ENCODE measurements at regions not wholly inside any gene's neighbourhood (a gene's known extent, or its start where the extent isn't known, plus 50 kb on each side); places are given as distances from the start of the nearest gene placed in this dataset.

DNA sequence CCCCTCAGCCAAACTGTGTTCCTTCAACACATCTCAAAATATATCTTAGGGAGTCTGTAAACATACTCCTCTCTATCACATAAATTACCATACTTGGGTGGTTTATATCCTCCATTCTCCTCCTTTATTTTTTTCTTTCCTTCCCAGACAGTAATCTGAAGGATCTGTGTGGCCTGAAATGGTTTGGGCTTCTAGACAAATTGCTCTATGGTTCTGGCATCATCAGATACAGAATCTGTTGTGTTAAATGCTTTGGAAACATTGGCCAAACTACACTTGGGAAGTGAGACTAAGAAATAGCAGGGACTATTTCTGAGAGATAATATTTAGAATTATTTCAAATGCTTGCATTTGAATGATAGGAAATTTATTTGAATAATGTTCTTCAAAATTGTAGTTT lies 353.0 kb upstream of the KCND2 start:
- Histone ChIP-seq H3F3A (ENCODE audit: insufficient read depth) (no peaks in the 10 kb centered on the region), H3K9me2 (replicated peaks; ENCODE audit: insufficient read depth, low read length) (no peaks in the 10 kb centered on the region), H3K4me3 (ENCODE audit: insufficient read depth, low read length, poor library complexity, severe bottlenecking) (no peak overlapping the region), H3K36me3 (ENCODE audit: low read length) (no peaks in the 10 kb centered on the region), H3K27ac (ENCODE audit: low read depth, low read length) (no peak overlapping the region), H4K20me1 (ENCODE audit: low read depth, low read length) (no peaks in the 10 kb centered on the region), H3K9ac (ENCODE audit: low read length) (no peak overlapping the region), H2AFZ (ENCODE audit: low read depth, low read length, severe bottlenecking) (no peak overlapping the region), H3K4me2 (ENCODE audit: low read depth, low read length, poor library complexity, severe bottlenecking) (no peak overlapping the region), H3K9me3 (ENCODE audit: insufficient read depth, low read length) (no peaks in the 10 kb centered on the region), H3K27me3 (ENCODE audit: low read length) (no peaks in the 10 kb centered on the region), H3K79me2 (ENCODE audit: insufficient read depth, low read length) (no peaks in the 10 kb centered on the region)
- TF ChIP-seq EZH2phosphoT487 (conservative IDR thresholded peaks at IDR 0.05; ENCODE audit: low read length) = no peak
- TF ChIP-seq, protein P1, sequence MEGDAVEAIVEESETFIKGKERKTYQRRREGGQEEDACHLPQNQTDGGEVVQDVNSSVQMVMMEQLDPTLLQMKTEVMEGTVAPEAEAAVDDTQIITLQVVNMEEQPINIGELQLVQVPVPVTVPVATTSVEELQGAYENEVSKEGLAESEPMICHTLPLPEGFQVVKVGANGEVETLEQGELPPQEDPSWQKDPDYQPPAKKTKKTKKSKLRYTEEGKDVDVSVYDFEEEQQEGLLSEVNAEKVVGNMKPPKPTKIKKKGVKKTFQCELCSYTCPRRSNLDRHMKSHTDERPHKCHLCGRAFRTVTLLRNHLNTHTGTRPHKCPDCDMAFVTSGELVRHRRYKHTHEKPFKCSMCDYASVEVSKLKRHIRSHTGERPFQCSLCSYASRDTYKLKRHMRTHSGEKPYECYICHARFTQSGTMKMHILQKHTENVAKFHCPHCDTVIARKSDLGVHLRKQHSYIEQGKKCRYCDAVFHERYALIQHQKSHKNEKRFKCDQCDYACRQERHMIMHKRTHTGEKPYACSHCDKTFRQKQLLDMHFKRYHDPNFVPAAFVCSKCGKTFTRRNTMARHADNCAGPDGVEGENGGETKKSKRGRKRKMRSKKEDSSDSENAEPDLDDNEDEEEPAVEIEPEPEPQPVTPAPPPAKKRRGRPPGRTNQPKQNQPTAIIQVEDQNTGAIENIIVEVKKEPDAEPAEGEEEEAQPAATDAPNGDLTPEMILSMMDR (IDR thresholded peaks at IDR 0.05; ENCODE audit: insufficient read depth, low read length, poor library complexity, severe bottlenecking) = no peak

DNA sequence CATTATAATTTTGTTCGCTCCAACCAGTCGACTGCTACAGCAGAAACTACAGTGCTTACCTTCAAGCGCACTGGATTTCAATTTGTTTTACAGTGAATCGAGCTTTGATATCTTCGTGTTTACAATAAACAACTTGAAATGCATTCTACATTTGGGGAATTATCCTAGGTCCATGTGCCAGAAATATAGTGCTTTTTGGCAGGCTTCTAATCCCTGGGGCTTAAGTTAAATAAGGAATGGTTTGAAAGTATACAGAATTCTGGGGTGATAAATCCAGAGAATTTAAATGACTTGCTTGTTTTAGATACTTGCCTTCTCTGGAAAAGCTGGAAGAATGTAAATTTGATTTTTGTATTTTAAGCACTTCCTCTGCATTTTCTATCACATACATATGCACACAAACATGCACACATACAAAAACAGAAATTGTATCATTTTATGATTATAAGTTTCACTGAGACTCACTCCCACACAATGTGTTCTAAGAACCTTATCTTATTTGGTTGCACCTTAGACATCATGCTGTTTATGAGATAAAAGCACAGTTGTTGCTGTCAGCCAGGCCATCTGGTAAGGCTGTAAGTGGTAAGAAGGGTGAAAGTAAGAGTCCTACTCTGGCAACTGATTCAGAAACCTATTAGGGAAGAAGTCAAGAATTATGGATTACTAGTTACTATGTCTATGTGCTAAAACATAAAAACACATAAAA lies 347.2 kb upstream of the KCND2 start:
- Histone ChIP-seq H3K9me3 (ENCODE audit: insufficient read depth, low read length) (no peaks in the 10 kb centered on the region), H2AFZ (ENCODE audit: low read depth, low read length, severe bottlenecking) (no peak overlapping the region), H3K4me2 (ENCODE audit: low read depth, low read length, poor library complexity, severe bottlenecking) (no peak overlapping the region), H3K9me2 (replicated peaks; ENCODE audit: insufficient read depth, low read length) (no peaks in the 10 kb centered on the region), H3K79me2 (ENCODE audit: insufficient read depth, low read length) (no peaks in the 10 kb centered on the region), H4K20me1 (ENCODE audit: low read depth, low read length) (no peaks in the 10 kb centered on the region), H3F3A (ENCODE audit: insufficient read depth) (no peaks in the 10 kb centered on the region), H3K27ac (ENCODE audit: low read depth, low read length) (no peak overlapping the region), H3K36me3 (ENCODE audit: low read length) (no peaks in the 10 kb centered on the region), H3K4me3 (ENCODE audit: insufficient read depth, low read length, poor library complexity, severe bottlenecking) (no peak overlapping the region), H3K27me3 (ENCODE audit: low read length) (no peaks in the 10 kb centered on the region), H3K9ac (ENCODE audit: low read length) (no peak overlapping the region)
- TF ChIP-seq, protein P1 (IDR thresholded peaks at IDR 0.05; ENCODE audit: insufficient read depth, low read length, poor library complexity, severe bottlenecking) = no peak
- no peak for TF ChIP-seq EZH2phosphoT487 (conservative IDR thresholded peaks at IDR 0.05; ENCODE audit: low read length)

DNA sequence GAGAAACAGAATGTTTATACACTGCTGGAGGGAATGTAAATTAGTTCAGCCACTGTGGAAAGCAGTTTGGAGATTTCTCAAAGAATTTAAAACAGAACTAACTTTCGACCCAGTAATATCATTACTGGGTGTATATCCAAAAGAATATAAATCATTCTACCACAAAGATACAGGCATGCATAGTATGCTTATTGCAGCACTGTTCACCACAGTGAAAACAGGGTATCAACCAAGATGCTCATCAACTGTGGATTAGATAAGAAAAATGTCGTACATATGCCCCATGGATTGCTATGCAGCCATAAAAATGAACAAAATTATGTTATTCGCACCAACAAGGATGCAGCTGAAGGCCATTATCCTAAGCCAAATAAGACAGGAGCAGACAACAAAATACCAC lies 343.1 kb upstream of the KCND2 start:
- H3K36me3 ChIP-seq (ENCODE audit: low read length) = no peaks in the 10 kb centered on the region
- no peaks in the 10 kb centered on the region for H3K79me2 ChIP-seq (ENCODE audit: insufficient read depth, low read length)
- no peaks in the 10 kb centered on the region for H3K9me2 ChIP-seq (replicated peaks; ENCODE audit: insufficient read depth, low read length)
- H3K4me3 ChIP-seq (ENCODE audit: insufficient read depth, low read length, poor library complexity, severe bottlenecking) = no peak overlapping the region
- H3K4me2 ChIP-seq (ENCODE audit: low read depth, low read length, poor library complexity, severe bottlenecking) = no peak overlapping the region
- no peaks in the 10 kb centered on the region for H3K27me3 ChIP-seq (ENCODE audit: low read length)
- no peaks in the 10 kb centered on the region for H3F3A ChIP-seq (ENCODE audit: insufficient read depth)
- no peak overlapping the region for H3K27ac ChIP-seq (ENCODE audit: low read depth, low read length)
- H3K9ac ChIP-seq (ENCODE audit: low read length) = no peak overlapping the region
- no peaks in the 10 kb centered on the region for H3K9me3 ChIP-seq (ENCODE audit: insufficient read depth, low read length)
- H4K20me1 ChIP-seq (ENCODE audit: low read depth, low read length) = no peaks in the 10 kb centered on the region
- H2AFZ ChIP-seq (ENCODE audit: low read depth, low read length, severe bottlenecking) = no peak overlapping the region
- TF ChIP-seq, protein P1 (IDR thresholded peaks at IDR 0.05; ENCODE audit: insufficient read depth, low read length, poor library complexity, severe bottlenecking) = no peak
- no peak for TF ChIP-seq EZH2phosphoT487 (conservative IDR thresholded peaks at IDR 0.05; ENCODE audit: low read length)
